Brain microvascular endothelial cell (primary cell): ENCODE measurements at regions not wholly inside any gene's neighbourhood (a gene's known extent, or its start where the extent isn't known, plus 50 kb on each side); places are given as distances from the start of the nearest gene placed in this dataset.
A peak's percentile ranks its signal among the peaks of the same experiment; 100 is the strongest.

Experiments used
- DNase-seq: peaks from one replicate; pipeline ENCODE4 v3.0.0-alpha.2; 2020
- H3K27ac ChIP-seq: fragments of 250-450 bp; sonication (Bioruptor Pico); 2 replicates; pipeline ENCODE4 v1.5.1; 2020; ENCODE audit warnings: mild to moderate bottlenecking, moderate library complexity
- H3K27me3 ChIP-seq: fragments of 250-450 bp; sonication (Bioruptor Pico); replicated peaks from 2 replicates; pipeline ENCODE4 v1.5.1; 2020; ENCODE audit warnings: mild to moderate bottlenecking
- H3K36me3 ChIP-seq: fragments of 250-450 bp; sonication (Bioruptor Pico); replicated peaks from 2 replicates; pipeline ENCODE4 v1.5.1; 2020; ENCODE audit warnings: mild to moderate bottlenecking
- H3K4me3 ChIP-seq: 2 replicates; pipeline ENCODE4 v1.5.1; 2011; ENCODE audit warnings: low read depth, mild to moderate bottlenecking, control low read depth, low read length, moderate library complexity
- in situ Hi-C: cut with HindIII; loops from 2 replicates; pipeline ENCODE4 v1.10.0; 2017; ENCODE audit warnings: low sequenced_read_pairs, low pct_ligation_motif_present
- TF ChIP-seq, protein P1 (sequence below): IDR thresholded peaks from 2 replicates; pipeline ENCODE4 v1.5.1; 2011; ENCODE audit warnings: low read depth, mild to moderate bottlenecking, moderate library complexity, low read length, control low read depth, inconsistent platforms; ENCODE audit errors: missing control alignments

GRCh38 chr2:240244543-240244942 lies 104.1 kb upstream of the OTOS start:
- TF ChIP-seq, protein P1, sequence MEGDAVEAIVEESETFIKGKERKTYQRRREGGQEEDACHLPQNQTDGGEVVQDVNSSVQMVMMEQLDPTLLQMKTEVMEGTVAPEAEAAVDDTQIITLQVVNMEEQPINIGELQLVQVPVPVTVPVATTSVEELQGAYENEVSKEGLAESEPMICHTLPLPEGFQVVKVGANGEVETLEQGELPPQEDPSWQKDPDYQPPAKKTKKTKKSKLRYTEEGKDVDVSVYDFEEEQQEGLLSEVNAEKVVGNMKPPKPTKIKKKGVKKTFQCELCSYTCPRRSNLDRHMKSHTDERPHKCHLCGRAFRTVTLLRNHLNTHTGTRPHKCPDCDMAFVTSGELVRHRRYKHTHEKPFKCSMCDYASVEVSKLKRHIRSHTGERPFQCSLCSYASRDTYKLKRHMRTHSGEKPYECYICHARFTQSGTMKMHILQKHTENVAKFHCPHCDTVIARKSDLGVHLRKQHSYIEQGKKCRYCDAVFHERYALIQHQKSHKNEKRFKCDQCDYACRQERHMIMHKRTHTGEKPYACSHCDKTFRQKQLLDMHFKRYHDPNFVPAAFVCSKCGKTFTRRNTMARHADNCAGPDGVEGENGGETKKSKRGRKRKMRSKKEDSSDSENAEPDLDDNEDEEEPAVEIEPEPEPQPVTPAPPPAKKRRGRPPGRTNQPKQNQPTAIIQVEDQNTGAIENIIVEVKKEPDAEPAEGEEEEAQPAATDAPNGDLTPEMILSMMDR = no peak
- DNase-seq = no peak
- H3K27me3 ChIP-seq = no peaks in the 10 kb centered on the region

GRCh38 chr2:240245184-240245583 lies 104.7 kb upstream of the OTOS start:
- TF ChIP-seq, protein P1 = no peak
- in situ Hi-C loops = no loop called here
- Histone ChIP-seq H3K36me3 (no peaks in the 10 kb centered on the region), H3K4me3 (no peak overlapping the region), H3K27ac (no peak overlapping the region), H3K27me3 (no peaks in the 10 kb centered on the region)
- DNase-seq = no peak

More at GRCh38 chr2:240244543-240244942, 104.1 kb upstream of the OTOS start:
- Histone ChIP-seq H3K36me3 (no peaks in the 10 kb centered on the region), H3K27ac (no peak overlapping the region), H3K4me3 (no peak overlapping the region)
- in situ Hi-C loops = no loop called here

GRCh38 chr2:240245706-240246105 lies 105.2 kb upstream of the OTOS start:
- Histone ChIP-seq H3K27me3 (no peaks in the 10 kb centered on the region), H3K36me3 (no peaks in the 10 kb centered on the region), H3K27ac (no peak overlapping the region), H3K4me3 (no peak overlapping the region)
- TF ChIP-seq, protein P1 = peak; percentile 46
- in situ Hi-C loops = no loop called here
- no peak for DNase-seq

DNA sequence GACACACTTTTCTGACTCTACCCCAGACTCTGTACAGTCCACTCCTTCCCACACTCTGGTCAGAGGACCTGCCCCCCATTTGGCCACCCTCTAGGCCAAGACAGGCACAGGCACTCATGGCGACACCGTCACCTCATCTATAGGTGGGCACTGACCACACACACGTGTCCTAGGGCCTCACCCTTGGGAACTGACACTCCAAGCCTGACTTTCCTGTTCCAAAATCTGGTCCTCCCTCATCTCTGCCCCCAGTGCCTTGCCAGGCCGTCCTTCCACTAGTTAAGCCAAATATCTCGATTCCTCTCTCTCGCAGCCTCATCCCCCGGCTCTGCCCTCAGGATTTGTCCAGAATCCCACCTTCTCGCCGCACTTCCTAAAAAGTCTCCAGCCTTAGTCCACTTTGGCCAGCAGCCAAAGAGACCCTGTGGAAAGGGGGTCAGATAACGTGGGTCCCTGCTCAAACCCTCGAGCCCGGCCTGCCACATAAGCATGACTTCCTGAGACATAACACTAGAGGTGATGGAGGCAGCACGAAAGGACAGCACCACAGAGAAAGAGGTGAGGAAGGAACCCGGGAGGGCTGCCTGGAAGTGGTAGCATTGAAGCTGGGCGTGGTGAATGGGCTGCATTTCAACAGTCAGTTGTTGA lies 105.8 kb upstream of the OTOS start:
- H3K27ac ChIP-seq = no peak overlapping the region
- TF ChIP-seq, protein P1 = no peak
- no peak overlapping the region for H3K4me3 ChIP-seq
- H3K36me3 ChIP-seq = no peaks in the 10 kb centered on the region
- H3K27me3 ChIP-seq = no peaks in the 10 kb centered on the region
- in situ Hi-C loops = no loop called here
- no peak for DNase-seq

DNA sequence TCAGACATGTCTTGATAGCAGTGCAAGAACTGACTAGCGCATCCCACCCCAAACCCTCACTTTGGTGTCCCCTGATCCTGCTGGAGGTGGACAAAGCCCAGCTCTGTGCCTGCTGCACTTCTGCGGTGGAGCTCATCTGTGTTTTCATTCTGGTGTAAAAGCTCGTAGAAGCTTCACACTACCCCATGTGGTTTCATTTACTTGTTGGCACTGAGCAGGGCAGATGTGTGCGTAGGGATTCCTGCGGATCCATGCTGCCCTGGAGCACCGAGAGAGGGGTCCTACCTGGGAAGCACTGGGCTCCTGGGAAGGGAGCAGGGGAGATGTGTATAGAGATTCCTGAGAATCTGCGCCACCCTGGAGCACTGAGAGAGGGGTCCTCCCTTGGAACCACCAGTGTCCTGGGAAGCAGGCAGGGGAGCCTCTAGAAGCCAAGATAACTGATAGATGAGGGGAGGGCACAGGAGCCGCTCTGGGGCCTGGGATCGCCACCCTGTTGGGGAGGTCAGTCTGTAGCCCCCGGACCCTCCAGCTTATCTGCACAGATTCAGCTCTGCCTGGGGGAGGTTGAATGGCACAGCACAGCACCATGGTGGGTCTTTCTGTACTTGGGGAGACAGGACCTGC lies 106.9 kb upstream of the OTOS start:
- TF ChIP-seq, protein P1 = no peak
- H3K27ac ChIP-seq = no peak overlapping the region
- no peaks in the 10 kb centered on the region for H3K36me3 ChIP-seq
- no peaks in the 10 kb centered on the region for H3K27me3 ChIP-seq
- in situ Hi-C loops = no loop called here
- no peak overlapping the region for H3K4me3 ChIP-seq
- no peak for DNase-seq
